Thyroid gland (tissue), 4 donors: ENCODE measurements at regions not wholly inside any gene's neighbourhood (a gene's known extent, or its start where the extent isn't known, plus 50 kb on each side); places are given as distances from the start of the nearest gene placed in this dataset.

Experiments
- POLR2A ChIP-seq, 2 donors: fragments of 450-650 bp; IDR thresholded peaks; one replicate each; pipeline ENCODE4 v1.6.1; 2017; ENCODE audit warnings: antibody characterized with exemption in 2 of 2, mild to moderate bottlenecking in 2 of 2, moderate library complexity in 1 of 2
- TF ChIP-seq, protein P1 (sequence below), 6 experiments: fragments of 200-600 bp in 3 of 6; fragments of 450-650 bp in 3 of 6; sonication (generic) in 3 of 6; IDR thresholded peaks; one replicate each; pipeline ENCODE4 v1.5.1; 2016 to 2019; ENCODE audit warnings: antibody characterized with exemption in 6 of 6, mild to moderate bottlenecking in 2 of 6, inconsistent platforms in 1 of 6, moderate library complexity in 1 of 6

GRCh38 chr15:39320355-39320754, 260.5 kb upstream of the THBS1 start:
- TF ChIP-seq, protein P1, sequence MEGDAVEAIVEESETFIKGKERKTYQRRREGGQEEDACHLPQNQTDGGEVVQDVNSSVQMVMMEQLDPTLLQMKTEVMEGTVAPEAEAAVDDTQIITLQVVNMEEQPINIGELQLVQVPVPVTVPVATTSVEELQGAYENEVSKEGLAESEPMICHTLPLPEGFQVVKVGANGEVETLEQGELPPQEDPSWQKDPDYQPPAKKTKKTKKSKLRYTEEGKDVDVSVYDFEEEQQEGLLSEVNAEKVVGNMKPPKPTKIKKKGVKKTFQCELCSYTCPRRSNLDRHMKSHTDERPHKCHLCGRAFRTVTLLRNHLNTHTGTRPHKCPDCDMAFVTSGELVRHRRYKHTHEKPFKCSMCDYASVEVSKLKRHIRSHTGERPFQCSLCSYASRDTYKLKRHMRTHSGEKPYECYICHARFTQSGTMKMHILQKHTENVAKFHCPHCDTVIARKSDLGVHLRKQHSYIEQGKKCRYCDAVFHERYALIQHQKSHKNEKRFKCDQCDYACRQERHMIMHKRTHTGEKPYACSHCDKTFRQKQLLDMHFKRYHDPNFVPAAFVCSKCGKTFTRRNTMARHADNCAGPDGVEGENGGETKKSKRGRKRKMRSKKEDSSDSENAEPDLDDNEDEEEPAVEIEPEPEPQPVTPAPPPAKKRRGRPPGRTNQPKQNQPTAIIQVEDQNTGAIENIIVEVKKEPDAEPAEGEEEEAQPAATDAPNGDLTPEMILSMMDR (IDR thresholded peaks at IDR 0.05), result no peak
- no peak for TF ChIP-seq POLR2A (IDR thresholded peaks at IDR 0.05)
